Transverse colon (tissue), 4 donors: ENCODE measurements at regions not wholly inside any gene's neighbourhood (a gene's known extent, or its start where the extent isn't known, plus 50 kb on each side); places are given as distances from the start of the nearest gene placed in this dataset.

Source experiments
- DNase-seq: peaks from one replicate; pipeline ENCODE4 v3.0.0-alpha.2; 2019
- H3K27ac ChIP-seq, 4 donors: fragments of 200-600 bp; sonication (generic); 2 replicates each; pipeline ENCODE4 v1.5.1; 2016 to 2018; ENCODE audit warnings: inconsistent platforms in 4 of 4
- H3K27me3 ChIP-seq: fragments of 200-600 bp; sonication (generic); 2 replicates; pipeline ENCODE4 v1.5.1; 2017; ENCODE audit warnings: inconsistent platforms
- H3K36me3 ChIP-seq, 4 donors: fragments of 200-600 bp; sonication (generic); 2 replicates each; pipeline ENCODE4 v1.5.1; 2017 to 2019; ENCODE audit warnings: inconsistent platforms in 4 of 4
- H3K4me1 ChIP-seq, 4 donors: fragments of 200-600 bp; sonication (generic); 2 replicates each; pipeline ENCODE4 v1.5.1; 2017 to 2020; ENCODE audit warnings: inconsistent platforms in 4 of 4
- H3K4me3 ChIP-seq, 4 donors: fragments of 200-600 bp; sonication (generic); 1 replicate in 1 of 4; 2 replicates in 3 of 4; pipeline versions ENCODE4 v1.5.1 to v1.6.1; 2017 to 2019; ENCODE audit warnings: inconsistent platforms in 4 of 4
- H3K9me3 ChIP-seq, 2 donors: fragments of 200-600 bp; sonication (generic); 2 replicates each; pipeline ENCODE4 v1.5.1; 2017 to 2019; ENCODE audit warnings: inconsistent platforms in 2 of 2
- CTCF ChIP-seq, 5 experiments: fragments of 200-600 bp in 3 of 5; fragments of 450-650 bp in 2 of 5; sonication (generic) in 3 of 5; IDR thresholded peaks; 1 replicate in 2 of 5; 2 replicates in 3 of 5; pipeline ENCODE4 v1.5.1; 2016 to 2017; ENCODE audit warnings: antibody characterized with exemption in 5 of 5, inconsistent platforms in 3 of 5, mild to moderate bottlenecking in 2 of 5, moderate library complexity in 1 of 5
- EP300 ChIP-seq: sonication (generic); formaldehyde crosslinking; IDR thresholded peaks from one replicate; pipeline ENCODE4 v1.6.1; 2017; ENCODE audit warnings: antibody characterized with exemption, low read depth
- POLR2A ChIP-seq: fragments of 450-650 bp; IDR thresholded peaks from one replicate; pipeline ENCODE4 v1.6.1; 2016; ENCODE audit warnings: antibody characterized with exemption, mild to moderate bottlenecking, moderate library complexity
- POLR2AphosphoS5 ChIP-seq, 3 donors: sonication (generic); formaldehyde crosslinking; IDR thresholded peaks; one replicate each; pipeline ENCODE4 v1.6.1; 2016; ENCODE audit warnings: antibody characterized with exemption in 3 of 3
- WGBS, 2 donors: methylation state at CpG; one replicate each; pipeline ENCODE4 v1.1.5; 2018; ENCODE audit warnings: low coverage in 1 of 2; 5-methylcytosine and 5-hydroxymethylcytosine counted together
- in situ Hi-C, 4 donors: fragments of 200-750 bp; cut with MboI; loops; one replicate each; pipeline versions ENCODE4 v1.15.0 to v1.15.1; 2017; ENCODE audit warnings: low sequenced_read_pairs in 3 of 4, low pct_ligation_motif_present in 1 of 4, low pct_unique_long_range_greater_than_20kb in 1 of 4
- intact Hi-C: fragments of 100-400 bp; cut with DNase I; formaldehyde crosslinking; loops from one replicate; pipeline ENCODE4 v1.15.1; 2023; ENCODE audit warnings: low total_unique reads

GRCh38 chrX:145533534-145533933 is 284.1 kb upstream of the SLITRK2 start:
- WGBS, 2 donors = 83 to 86% methylated on average over 1 to 3 of the region's 3 CpGs
- in situ Hi-C loops = no loop called here

GRCh38 chrX:145549496-145549895 is 268.1 kb upstream of the SLITRK2 start:
- WGBS, 2 donors = 77 to 82% methylated on average over 3 of the region's 3 CpGs
- Histone ChIP-seq H3K4me3 (no peak overlapping the region), H3K9me3 (no peaks in the 10 kb centered on the region), H3K4me1 (no peaks in the 10 kb centered on the region), H3K36me3 (no peaks in the 10 kb centered on the region), H3K27ac (no peak overlapping the region), H3K27me3 (no peaks in the 10 kb centered on the region)
- in situ Hi-C loops (no loop called here), intact Hi-C loops (no loop called here)
- TF ChIP-seq CTCF (IDR thresholded peaks at IDR 0.05) (no peak), EP300 (no peak)
- no peak for DNase-seq

More at GRCh38 chrX:145533534-145533933, 284.1 kb upstream of the SLITRK2 start:
- H3K27me3 ChIP-seq = no peaks in the 10 kb centered on the region
- TF ChIP-seq EP300 = no peak
- no peak for TF ChIP-seq CTCF (IDR thresholded peaks at IDR 0.05)
- no peak for TF ChIP-seq POLR2A
- no peak for TF ChIP-seq POLR2AphosphoS5 (IDR thresholded peaks at IDR 0.05)
- no peak overlapping the region for H3K4me3 ChIP-seq
- H3K4me1 ChIP-seq = no peaks in the 10 kb centered on the region
- no peaks in the 10 kb centered on the region for H3K9me3 ChIP-seq
- H3K27ac ChIP-seq = no peak overlapping the region
- DNase-seq = no peak
- no peaks in the 10 kb centered on the region for H3K36me3 ChIP-seq
- intact Hi-C loops = no loop called here

GRCh38 chrX:145552643-145553042 is 265.0 kb upstream of the SLITRK2 start:
- H3K4me1 ChIP-seq = no peaks in the 10 kb centered on the region
- H3K27me3 ChIP-seq = no peaks in the 10 kb centered on the region
- WGBS, 2 donors = 41% methylated on average over 1 of the region's 1 CpG; no CpG with 5 or more reads in 1 of the 2 donors
- no peak overlapping the region for H3K4me3 ChIP-seq
- no peaks in the 10 kb centered on the region for H3K9me3 ChIP-seq
- in situ Hi-C loops (no loop called here), intact Hi-C loops (no loop called here)
- TF ChIP-seq CTCF (IDR thresholded peaks at IDR 0.05) (no peak), EP300 (no peak), POLR2AphosphoS5 (IDR thresholded peaks at IDR 0.05) (no peak), POLR2A (no peak)
- H3K36me3 ChIP-seq = no peaks in the 10 kb centered on the region
- DNase-seq = no peak
- H3K27ac ChIP-seq = no peak overlapping the region

- intact Hi-C loops = no loop called here
- Histone ChIP-seq H3K27me3 (no peaks in the 10 kb centered on the region), H3K4me1 (no peaks in the 10 kb centered on the region), H3K27ac (no peak overlapping the region), H3K9me3 (no peaks in the 10 kb centered on the region), H3K36me3 (no peaks in the 10 kb centered on the region), H3K4me3 (no peak overlapping the region)
- DNase-seq = no peak
- in situ Hi-C loops = no loop called here
- no peak for TF ChIP-seq EP300
- TF ChIP-seq CTCF (IDR thresholded peaks at IDR 0.05) = no peak
- no peak for TF ChIP-seq POLR2AphosphoS5 (IDR thresholded peaks at IDR 0.05)
- no peak for TF ChIP-seq POLR2A
- 80% methylated on average over 4 of the region's 4 CpGs; no CpG with 5 or more reads in 1 of the 2 donors for WGBS, 2 donors
Measured at GRCh38 chrX:145553702-145554101, 263.9 kb upstream of the SLITRK2 start.
